IMR-90 (cell line): ENCODE measurements at regions not wholly inside any gene's neighbourhood (a gene's known extent, or its start where the extent isn't known, plus 50 kb on each side); places are given as distances from the start of the nearest gene placed in this dataset.

ENCODE experiments used
- ATAC-seq: fragments of 200-7000 bp; cut with Tn5 transposase; 2 replicates; pipeline ENCODE4 v1.9.1; 2020; ENCODE audit warnings: low read depth, mild to moderate bottlenecking, moderate library complexity
- BruUV-seq: library from RNA; stranded (reverse); fragments of 400-500 nt; replicated peaks from 2 replicates; lab custom pipeline; 2021; lab: Mats Ljungman, UMichigan
- CTCF ChIA-PET: fragments of 300-600 bp; formaldehyde crosslinking; extraction: SDS; loops from one replicate; lab custom pipeline; 2021; ENCODE audit warnings: antibody characterized with exemption; lab: Yijun Ruan, JAX
- POLR2A ChIA-PET: fragments of 300-600 bp; sonication (Branson Sonifier 250); formaldehyde crosslinking; loops from one replicate; lab custom pipeline; 2022; ENCODE audit warnings: antibody characterized with exemption; ENCODE audit not compliant: unreplicated experiment; lab: Charles Lee
- DNase-seq: peaks from one replicate; pipeline ENCODE4 v3.0.0; 2013
- H2AFZ ChIP-seq: replicated peaks from 2 replicates; pipeline ENCODE3; 2013; ENCODE audit warnings: low read length, mild to moderate bottlenecking; ENCODE audit not compliant: poor library complexity
- H2AK5ac ChIP-seq: 2 replicates; pipeline ENCODE4 v1.6.1; 2013; ENCODE audit warnings: low read depth, low read length, inconsistent platforms
- H2AK9ac ChIP-seq: replicated peaks from 2 replicates; pipeline ENCODE3; 2013; ENCODE audit warnings: mild to moderate bottlenecking, low read depth, low read length, moderate library complexity; ENCODE audit not compliant: poor library complexity
- H2BK120ac ChIP-seq: 2 replicates; pipeline ENCODE4 v1.6.1; 2013; ENCODE audit warnings: low read depth, low read length, inconsistent platforms
- H2BK15ac ChIP-seq: 3 replicates; pipeline ENCODE4 v1.6.1; 2013; ENCODE audit warnings: low read depth, low read length, inconsistent platforms
- H2BK20ac ChIP-seq: 2 replicates; pipeline ENCODE4 v1.6.1; 2013; ENCODE audit warnings: low read depth, mild to moderate bottlenecking, inconsistent platforms, low read length, moderate library complexity
- H2BK5ac ChIP-seq: 2 replicates; pipeline ENCODE4 v1.6.1; 2013; ENCODE audit warnings: mild to moderate bottlenecking, low read depth, low read length, inconsistent platforms; ENCODE audit not compliant: poor library complexity, severe bottlenecking
- H3K14ac ChIP-seq: replicated peaks from 2 replicates; pipeline ENCODE4 v1.6.1; 2013; ENCODE audit warnings: low read depth, low read length, inconsistent platforms
- H3K18ac ChIP-seq: 2 replicates; pipeline ENCODE4 v1.6.1; 2013; ENCODE audit warnings: low read depth, low read length, control low read depth
- H3K23ac ChIP-seq: 2 replicates; pipeline ENCODE4 v1.6.1; 2013; ENCODE audit warnings: low read depth, low read length, inconsistent platforms
- H3K27ac ChIP-seq: 2 replicates; pipeline ENCODE4 v1.5.1; 2013; ENCODE audit warnings: mild to moderate bottlenecking, control low read depth, low read length; ENCODE audit not compliant: insufficient read depth
- H3K27me3 ChIP-seq: 2 replicates; pipeline ENCODE4 v1.6.1; 2013; ENCODE audit warnings: low read length; ENCODE audit not compliant: control insufficient read depth, insufficient read depth
- H3K36me3 ChIP-seq: 2 replicates; pipeline ENCODE4 v1.6.1; 2013; ENCODE audit warnings: low read length, mixed read lengths; ENCODE audit not compliant: control insufficient read depth, insufficient read depth
- H3K4ac ChIP-seq: 2 replicates; pipeline ENCODE4 v1.6.1; 2013; ENCODE audit warnings: low read depth, low read length, inconsistent platforms
- H3K4me1 ChIP-seq: 2 replicates; pipeline ENCODE4 v1.6.1; 2013; ENCODE audit warnings: low read length, mixed read lengths; ENCODE audit not compliant: control insufficient read depth, insufficient read depth
- H3K4me2 ChIP-seq: 2 replicates; pipeline ENCODE4 v1.6.1; 2013; ENCODE audit warnings: low read depth, mild to moderate bottlenecking, control low read depth, low read length, moderate library complexity
- H3K4me3 ChIP-seq: 2 replicates; pipeline ENCODE4 v1.5.1; 2013; ENCODE audit warnings: low read depth, mild to moderate bottlenecking, control low read depth, low read length, moderate library complexity; ENCODE audit not compliant: insufficient read depth
- H3K56ac ChIP-seq: 2 replicates; pipeline ENCODE4 v1.6.1; 2013; ENCODE audit warnings: low read length, inconsistent platforms; ENCODE audit not compliant: insufficient read depth; ENCODE audit errors: extremely low read depth
- H3K79me1 ChIP-seq, 2 experiments: 2 replicates each; pipeline ENCODE4 v1.6.1; 2013; ENCODE audit warnings: low read length in 2 of 2, inconsistent platforms in 1 of 2, low read depth in 1 of 2
- H3K9ac ChIP-seq: 2 replicates; pipeline ENCODE4 v1.6.1; 2013; ENCODE audit warnings: low read depth, low read length, control low read depth
- H3K9me1 ChIP-seq: 2 replicates; pipeline ENCODE4 v1.6.1; 2013; ENCODE audit warnings: low read length, inconsistent platforms; ENCODE audit not compliant: insufficient read depth
- H3K9me3 ChIP-seq: 2 replicates; pipeline ENCODE4 v1.6.1; 2013; ENCODE audit warnings: low read length; ENCODE audit not compliant: control insufficient read depth, insufficient read depth
- H4K20me1 ChIP-seq: 2 replicates; pipeline ENCODE4 v1.6.1; 2013; ENCODE audit warnings: low read length, inconsistent platforms; ENCODE audit not compliant: insufficient read depth
- H4K5ac ChIP-seq: 2 replicates; pipeline ENCODE4 v1.6.1; 2013; ENCODE audit warnings: mild to moderate bottlenecking, low read depth, low read length, control low read depth
- H4K8ac ChIP-seq, 2 experiments: 2 replicates each; pipeline ENCODE4 v1.6.1; 2013; ENCODE audit warnings: low read depth in 2 of 2, low read length in 2 of 2, control low read depth in 1 of 2, inconsistent platforms in 1 of 2
- H4K91ac ChIP-seq: 2 replicates; pipeline ENCODE4 v1.6.1; 2013; ENCODE audit warnings: low read depth, low read length, inconsistent platforms; ENCODE audit not compliant: insufficient read depth
- BHLHE40 ChIP-seq: fragments of 150-350 bp; IDR thresholded peaks from 2 replicates; pipeline ENCODE4 v1.6.1; 2016; ENCODE audit warnings: mild to moderate bottlenecking, low read depth, low read length
- CEBPB ChIP-seq: IDR thresholded peaks from 2 replicates; pipeline ENCODE4 v1.6.1; 2012; ENCODE audit warnings: low read depth, low read length, improper control_type of control experiment
- CTCF ChIP-seq: conservative IDR thresholded peaks from 2 replicates; pipeline ENCODE4 v1.5.1; 2012; ENCODE audit warnings: mild to moderate bottlenecking, low read depth, low read length, improper control_type of control experiment
- ELK1 ChIP-seq: fragments of 150-350 bp; IDR thresholded peaks from 2 replicates; pipeline ENCODE4 v1.6.1; 2016; ENCODE audit warnings: low read depth, mild to moderate bottlenecking, low read length, moderate library complexity, borderline replicate concordance
- POLR2A ChIP-seq: IDR thresholded peaks from 2 replicates; pipeline ENCODE4 v1.6.1; 2012; ENCODE audit warnings: mild to moderate bottlenecking, low read depth, low read length
- RAD21 ChIP-seq: IDR thresholded peaks from 2 replicates; pipeline ENCODE4 v1.6.1; 2012; ENCODE audit warnings: low read length, improper control_type of control experiment
- RCOR1 ChIP-seq: IDR thresholded peaks from 2 replicates; pipeline ENCODE4 v1.6.1; 2012; ENCODE audit warnings: mild to moderate bottlenecking, low read length, improper control_type of control experiment; ENCODE audit not compliant: insufficient replicate concordance
- SMC3 ChIP-seq: fragments of 150-350 bp; IDR thresholded peaks from 2 replicates; pipeline ENCODE4 v1.6.1; 2016; ENCODE audit warnings: low read depth, mild to moderate bottlenecking, antibody characterized with exemption, low read length, moderate library complexity
- WGBS, 2 experiments: methylation state at CpG; one replicate each; pipeline versions ENCODE4 v1.1.5 to v1.1.7; 2013; ENCODE audit warnings: missing lambda C conversion rate in 2 of 2; ENCODE audit not compliant: insufficient read length in 1 of 2; ENCODE audit errors: extremely low coverage in 2 of 2; 5-methylcytosine and 5-hydroxymethylcytosine counted together
- dilution Hi-C: fragments of 300-500 bp; cut with HindIII; formaldehyde crosslinking; loops from one replicate; pipeline ENCODE4 v1.14.3; 2018; ENCODE audit warnings: low sequenced_read_pairs; ENCODE audit not compliant: unreplicated experiment
- in situ Hi-C: fragments of 300-500 bp; cut with MboI; formaldehyde crosslinking; loops from 3 replicates; pipeline ENCODE4 v1.14.3; 2019; ENCODE audit warnings: low sequenced_read_pairs, inconsistent platforms, mixed read lengths
- intact Hi-C: fragments of 100-400 bp; cut with micrococcal nuclease; formaldehyde crosslinking; loops from 2 replicates; pipeline ENCODE4 v1.10.0; 2022

GRCh38 chr12:92563819-92564218 is 139.0 kb upstream of the PLEKHG7 start:
- H2BK15ac ChIP-seq, result no peak overlapping the region
- H3K23ac ChIP-seq, result no peak overlapping the region
- no peak overlapping the region for H4K5ac ChIP-seq
- no peak overlapping the region for H2AFZ ChIP-seq
- no peak overlapping the region for H3K4me3 ChIP-seq
- WGBS, 2 experiments, result no CpG with 5 or more reads among the region's 1 CpG
- H4K91ac ChIP-seq, result no peak overlapping the region
- no peak overlapping the region for H4K8ac ChIP-seq
- no peak overlapping the region for H3K4ac ChIP-seq
- H3K56ac ChIP-seq, result no peak overlapping the region
- in situ Hi-C loops (loop anchor here (5.0 to 10.0 kb wide), 2 partner anchors 749 to 1177 kb away; no protein-coding TSS in a partner anchor), dilution Hi-C loops (no loop called here), intact Hi-C loops (loop anchor here (10.0 kb wide), 1 partner anchor 269 kb away; no protein-coding TSS in a partner anchor)
- no peaks in the 10 kb centered on the region for H3K27me3 ChIP-seq
- no peak for TF ChIP-seq RAD21
- no peak for TF ChIP-seq CTCF
- TF ChIP-seq BHLHE40, result no peak
- no peak for TF ChIP-seq CEBPB
- no peak for TF ChIP-seq ELK1
- TF ChIP-seq SMC3, result no peak
- no peak for TF ChIP-seq RCOR1
- no peak for TF ChIP-seq POLR2A
- H3K9me3 ChIP-seq, result no peaks in the 10 kb centered on the region
- ATAC-seq, result no peak
- H3K79me1 ChIP-seq, result no peaks in the 10 kb centered on the region
- no peaks in the 10 kb centered on the region for H3K9me1 ChIP-seq
- H2AK5ac ChIP-seq, result no peak overlapping the region
- no peak overlapping the region for H2BK120ac ChIP-seq
- H3K14ac ChIP-seq, result no peak overlapping the region
- H3K18ac ChIP-seq, result no peak overlapping the region
- H2AK9ac ChIP-seq, result no peak overlapping the region
- no peaks in the 10 kb centered on the region for H4K20me1 ChIP-seq
- ChIA-PET POLR2A (no interaction called here), CTCF (interaction anchor here (0.9 to 1.1 kb wide), 3 partner anchors 41 to 420 kb away, joined by 3 read pairs; partner anchors contain the start of gene BTG1)
- no peak overlapping the region for H2BK5ac ChIP-seq
- H3K9ac ChIP-seq, result no peak overlapping the region
- DNase-seq, result no peak
- BruUV-seq, result no TSS peak
- H3K27ac ChIP-seq, result no peak overlapping the region
- peaks cover 5% of the 10 kb centered on the region for H3K4me1 ChIP-seq
- no peaks in the 10 kb centered on the region for H3K36me3 ChIP-seq
- H3K4me2 ChIP-seq, result no peak overlapping the region
- H2BK20ac ChIP-seq, result no peak overlapping the region
